IMR-90 (cell line): ENCODE measurements at regions not wholly inside any gene's neighbourhood (a gene's known extent, or its start where the extent isn't known, plus 50 kb on each side); places are given as distances from the start of the nearest gene placed in this dataset.

Experiments
- CTCF ChIP-seq: conservative IDR thresholded peaks from 2 replicates; pipeline ENCODE4 v1.5.1; 2012; ENCODE audit warnings: mild to moderate bottlenecking, low read depth, low read length, improper control_type of control experiment
- POLR2A ChIP-seq: IDR thresholded peaks from 2 replicates; pipeline ENCODE4 v1.6.1; 2012; ENCODE audit warnings: mild to moderate bottlenecking, low read depth, low read length
- SMC3 ChIP-seq: fragments of 150-350 bp; IDR thresholded peaks from 2 replicates; pipeline ENCODE4 v1.6.1; 2016; ENCODE audit warnings: low read depth, mild to moderate bottlenecking, antibody characterized with exemption, low read length, moderate library complexity
- TF ChIP-seq, protein P1 (sequence below): fragments of 150-350 bp; IDR thresholded peaks from 2 replicates; pipeline ENCODE4 v1.6.1; 2017; ENCODE audit warnings: mild to moderate bottlenecking, antibody characterized with exemption, low read length, low read depth

DNA sequence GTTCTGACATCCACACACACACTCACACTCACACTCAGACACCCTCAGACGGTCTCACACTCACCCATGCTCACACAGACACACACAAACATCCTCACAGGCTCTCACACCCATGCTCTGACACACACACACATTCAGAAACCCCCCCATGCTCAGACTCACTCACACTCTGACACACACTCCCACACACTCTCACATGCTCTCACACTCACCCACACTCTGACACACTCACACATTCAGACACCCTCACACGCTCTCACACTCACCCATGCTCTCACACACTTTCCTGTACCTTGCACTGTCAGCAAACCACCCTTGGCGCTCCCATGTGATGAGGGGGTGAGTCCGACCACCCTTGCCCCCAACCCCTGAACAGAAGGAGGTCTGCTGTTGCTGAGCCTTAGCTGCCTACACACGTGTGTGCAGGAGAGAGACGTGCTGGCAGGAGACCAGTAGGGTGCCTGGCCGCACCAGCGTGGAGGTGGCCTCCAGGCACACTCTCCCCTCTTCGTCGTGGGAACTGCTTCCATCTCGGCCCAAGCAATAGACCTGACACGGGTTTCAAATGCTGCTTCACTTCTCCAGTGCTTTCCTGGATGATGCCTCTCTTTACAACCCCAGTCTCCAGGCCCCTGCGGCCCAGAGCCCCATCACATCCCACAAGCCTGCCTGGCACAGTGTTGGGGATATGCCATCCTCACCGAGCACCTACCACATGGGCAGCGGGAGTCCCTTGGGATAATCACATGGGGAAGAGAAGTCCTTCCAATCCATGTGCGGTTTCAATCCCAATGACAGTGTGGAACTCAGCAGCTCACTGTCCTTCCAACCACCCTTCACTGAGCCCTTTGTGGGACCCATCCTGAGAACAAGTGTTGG is 267.8 kb upstream of the FOXF1 start:
- TF ChIP-seq SMC3 (no peak), CTCF (no peak), POLR2A (no peak)
- TF ChIP-seq, protein P1, sequence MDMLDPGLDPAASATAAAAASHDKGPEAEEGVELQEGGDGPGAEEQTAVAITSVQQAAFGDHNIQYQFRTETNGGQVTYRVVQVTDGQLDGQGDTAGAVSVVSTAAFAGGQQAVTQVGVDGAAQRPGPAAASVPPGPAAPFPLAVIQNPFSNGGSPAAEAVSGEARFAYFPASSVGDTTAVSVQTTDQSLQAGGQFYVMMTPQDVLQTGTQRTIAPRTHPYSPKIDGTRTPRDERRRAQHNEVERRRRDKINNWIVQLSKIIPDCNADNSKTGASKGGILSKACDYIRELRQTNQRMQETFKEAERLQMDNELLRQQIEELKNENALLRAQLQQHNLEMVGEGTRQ, result no peak
